ENCODE measurements at regions not wholly inside any gene's neighbourhood (a gene's known extent, or its start where the extent isn't known, plus 50 kb on each side); places are given as distances from the start of the nearest gene placed in this dataset.

DNA sequence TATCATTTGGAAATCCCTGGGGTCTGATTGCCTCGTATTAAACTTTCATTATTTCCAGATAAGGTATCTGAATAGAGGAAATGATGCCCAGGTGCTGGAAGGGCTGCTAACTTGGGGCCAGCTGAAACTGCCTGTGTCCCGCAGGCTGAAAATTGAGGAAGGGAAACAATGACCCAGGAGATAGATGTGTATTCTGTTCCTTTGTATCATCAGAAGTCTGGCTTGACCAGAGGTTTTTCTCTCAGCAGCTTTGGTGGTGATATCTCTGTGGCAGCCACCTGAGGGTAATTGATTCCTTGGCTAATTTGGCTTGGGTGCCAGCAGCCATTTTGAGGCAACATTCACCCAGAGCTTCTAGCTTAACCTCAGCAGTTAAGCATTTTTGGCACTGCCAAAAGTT is 90.0 kb upstream of the STT3B start:
- DNase-seq (ENCODE audit: extremely low read depth in 1 of 2, low read depth in 1 of 2) = no peak

DNA sequence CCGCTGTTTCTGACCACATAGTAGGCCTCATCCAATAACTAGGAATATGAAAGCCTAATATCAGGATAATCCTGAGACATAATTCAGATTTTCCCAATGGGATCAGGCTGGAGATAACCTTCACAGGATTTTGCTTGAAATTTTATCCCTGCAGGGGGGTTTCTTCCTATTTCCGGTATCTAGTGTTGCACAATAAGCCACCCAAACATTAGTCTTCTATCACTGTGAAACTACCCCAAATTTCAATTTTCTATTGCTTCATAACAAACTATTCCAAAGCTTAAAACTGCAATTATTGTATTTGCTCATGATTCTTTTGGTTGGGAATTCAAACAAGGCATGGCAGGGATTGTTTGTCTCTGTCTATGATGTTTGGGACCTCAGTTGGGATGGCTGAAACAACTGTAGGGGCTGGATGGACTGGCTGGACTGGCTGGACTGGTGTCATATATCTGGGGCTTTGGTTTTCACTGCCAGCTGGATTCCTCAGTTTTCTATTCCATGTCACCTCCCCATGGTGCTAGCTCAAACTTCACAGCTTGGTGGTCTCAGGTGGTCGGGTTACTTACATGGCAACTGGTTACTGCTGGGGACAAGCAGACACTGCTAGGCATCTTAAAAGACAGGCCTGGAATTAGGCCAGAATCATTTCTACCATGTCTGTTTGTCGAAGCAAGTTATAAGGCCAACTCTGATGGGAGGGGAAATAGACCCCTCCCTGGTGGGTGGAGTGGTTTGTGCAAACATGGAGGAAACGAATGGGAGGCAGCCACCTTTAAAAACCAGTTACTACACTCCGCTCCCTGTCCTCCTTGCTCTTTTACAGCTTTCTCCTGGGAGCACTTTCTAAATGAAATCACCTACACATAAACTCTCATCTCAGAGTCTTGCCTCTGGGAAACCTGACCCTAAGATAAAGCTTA is 88.2 kb upstream of the STT3B start:
- DNase-seq (ENCODE audit: extremely low read depth in 1 of 2, low read depth in 1 of 2) = no peak

DNA sequence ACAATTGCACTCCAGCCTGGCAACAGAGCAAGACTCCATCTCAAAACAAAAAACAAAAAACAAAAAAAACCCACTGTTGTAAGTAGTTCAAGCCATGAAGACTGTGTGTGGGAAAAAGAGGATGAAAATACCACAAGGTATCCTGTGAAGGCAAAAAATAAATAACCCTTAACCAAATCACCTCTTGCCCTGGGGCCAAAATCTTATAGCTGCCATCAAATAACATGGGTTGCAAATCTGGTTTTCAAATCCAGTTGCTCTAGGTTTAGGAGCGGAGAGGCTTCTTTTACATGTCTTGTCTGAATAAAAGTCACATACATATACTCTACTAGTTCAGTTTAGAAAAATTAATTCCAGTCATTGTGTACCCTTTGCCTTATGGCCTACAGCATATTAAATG is 87.0 kb upstream of the STT3B start:
- DNase-seq (ENCODE audit: extremely low read depth in 1 of 2, low read depth in 1 of 2) = no peak

DNA sequence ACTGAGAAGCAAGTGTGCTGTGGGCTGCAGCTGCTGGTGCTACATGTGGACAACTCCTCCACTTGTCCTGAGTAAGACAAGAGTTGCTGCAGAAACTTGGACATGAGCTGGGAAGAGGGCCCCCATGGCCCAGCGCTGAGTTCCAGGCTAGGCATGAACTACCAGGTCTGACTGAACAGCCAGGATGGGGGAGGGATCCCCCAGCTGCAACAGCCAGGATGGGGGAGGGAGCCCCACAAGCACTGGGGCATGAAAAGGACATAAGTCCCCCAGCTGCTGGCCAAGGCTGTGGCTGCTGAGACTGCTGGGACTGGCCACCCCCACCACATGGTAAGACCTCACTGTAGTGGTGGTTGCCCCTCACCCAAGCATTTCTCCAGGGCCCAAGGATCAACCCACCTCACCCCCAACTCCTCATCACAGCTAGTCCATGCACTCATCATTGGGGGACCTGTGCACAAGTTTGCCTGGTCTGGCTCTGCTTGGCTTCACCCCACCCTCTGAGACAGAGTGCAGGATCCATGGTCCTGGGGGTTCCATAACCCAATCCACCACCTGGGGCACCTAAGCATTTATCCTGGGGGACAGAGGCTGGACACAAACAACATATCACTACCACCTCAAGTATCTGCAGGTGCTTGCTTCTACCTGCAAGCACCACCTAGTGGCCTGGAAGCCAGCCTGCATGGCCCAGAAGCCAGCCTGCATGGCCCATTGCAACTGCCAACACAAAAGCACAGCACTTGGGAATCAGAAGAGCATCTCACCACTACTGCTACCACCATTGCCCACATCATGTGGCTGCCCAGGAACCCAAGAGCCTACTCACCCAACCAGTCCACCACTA is 84.5 kb upstream of the STT3B start:
- DNase-seq (ENCODE audit: extremely low read depth in 1 of 2, low read depth in 1 of 2) = peak in 1 of 2 donors; percentile 24

DNA sequence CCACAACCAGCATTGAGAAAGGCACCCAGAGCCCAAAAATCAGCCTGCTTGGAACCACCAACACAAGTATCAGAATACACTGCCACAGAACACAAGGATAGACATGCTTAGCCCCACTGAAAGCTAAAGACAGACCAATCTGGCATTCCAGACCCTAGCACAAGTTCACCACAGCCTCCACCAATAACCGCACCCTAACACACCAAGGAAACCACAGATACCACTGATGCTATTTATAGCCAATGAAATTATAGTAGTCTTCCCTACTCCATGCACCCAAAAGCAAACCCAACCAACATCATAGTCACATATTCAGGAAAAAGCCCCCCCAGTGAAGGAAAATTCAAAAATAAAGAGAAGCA is 83.9 kb upstream of the STT3B start:
- DNase-seq (ENCODE audit: extremely low read depth in 1 of 2, low read depth in 1 of 2) = no peak

DNA sequence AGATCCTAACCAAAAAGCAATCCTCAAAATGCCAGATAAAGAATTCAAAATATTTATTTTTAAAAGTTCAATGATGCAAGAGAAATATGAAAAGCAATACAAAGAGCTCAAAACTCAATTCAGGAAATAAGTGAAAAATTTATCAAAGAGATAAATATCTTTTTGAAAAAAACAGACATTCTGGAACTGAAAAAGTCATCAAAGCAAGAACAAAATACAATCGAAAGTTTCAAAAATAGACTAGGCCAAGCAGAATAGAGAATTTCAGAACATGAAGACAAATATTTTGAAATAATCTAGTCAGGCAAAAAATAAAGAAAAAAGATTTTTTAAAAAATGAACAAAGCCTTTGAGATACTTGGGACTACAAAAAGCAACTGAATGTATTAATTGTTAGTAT is 83.4 kb upstream of the STT3B start:
- DNase-seq (ENCODE audit: extremely low read depth in 1 of 2, low read depth in 1 of 2) = no peak

DNA sequence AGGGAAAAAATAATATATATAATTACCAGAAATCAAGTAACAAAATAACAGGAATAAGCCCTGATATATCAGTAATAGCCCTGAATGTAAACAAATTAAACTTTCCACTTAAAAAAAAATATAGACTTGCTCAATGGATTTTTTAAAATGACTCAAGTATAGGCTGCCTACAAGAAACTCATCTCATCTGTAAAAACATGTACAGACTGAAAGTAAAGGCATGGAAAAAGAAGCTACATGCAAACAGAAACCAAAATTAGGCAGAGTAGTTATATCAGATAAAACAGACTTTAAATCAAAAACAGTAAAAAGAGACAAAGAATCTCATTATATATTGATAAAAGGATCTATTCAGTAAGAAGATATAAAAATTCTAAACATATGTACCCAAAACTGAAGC is 82.4 kb upstream of the STT3B start:
- DNase-seq (ENCODE audit: extremely low read depth in 1 of 2, low read depth in 1 of 2) = no peak

DNA sequence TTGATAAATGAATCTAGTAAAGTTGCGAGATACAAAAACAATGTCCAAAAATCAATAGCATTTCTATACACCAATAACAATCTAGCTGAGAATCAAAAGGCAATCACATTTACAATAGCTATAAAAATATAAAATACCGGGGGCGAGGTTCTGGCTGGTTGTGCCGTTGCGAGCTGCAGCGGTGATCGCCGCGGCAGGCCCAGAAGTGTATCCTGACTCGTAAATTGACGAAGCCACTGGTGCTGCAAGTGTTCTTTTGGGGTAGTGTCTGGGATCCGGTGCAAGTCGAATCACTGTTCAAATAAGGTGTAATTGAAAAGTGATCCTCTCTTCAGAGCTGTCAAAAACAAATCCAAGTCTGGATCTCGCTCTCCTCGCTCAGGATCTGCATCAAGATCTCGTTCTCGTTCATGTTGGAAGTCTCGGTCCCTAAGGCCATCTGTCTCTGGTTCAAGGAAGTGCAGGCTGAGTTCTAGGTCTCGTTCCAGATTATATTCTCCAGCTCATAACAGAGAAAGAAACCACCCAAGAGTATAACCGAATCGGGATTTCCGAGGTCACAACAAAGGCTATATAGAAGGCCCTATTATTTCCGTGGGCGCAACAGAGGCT is 80.1 kb upstream of the STT3B start:
- DNase-seq (ENCODE audit: extremely low read depth in 1 of 2, low read depth in 1 of 2) = no peak

DNA sequence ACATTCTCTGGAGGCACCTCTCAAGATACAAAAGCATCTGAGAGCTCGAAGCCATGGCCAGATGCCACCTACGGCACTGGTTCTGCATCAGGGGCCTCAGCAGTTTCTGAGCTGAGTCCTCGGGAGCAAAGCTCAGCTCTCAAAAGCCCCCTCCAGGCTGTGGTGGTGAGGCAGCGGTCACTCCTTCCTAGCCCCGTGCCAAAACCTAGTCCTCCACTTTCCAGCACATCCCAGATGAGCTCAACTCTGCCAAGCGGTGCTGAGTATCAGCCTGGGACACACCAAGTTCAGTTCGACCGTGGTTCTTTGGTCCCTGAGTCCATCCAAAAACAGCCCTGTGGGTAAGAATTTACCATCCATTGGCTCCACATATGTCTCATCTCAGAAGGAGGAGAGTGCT is 79.3 kb upstream of the STT3B start:
- DNase-seq (ENCODE audit: extremely low read depth in 1 of 2, low read depth in 1 of 2) = no peak

DNA sequence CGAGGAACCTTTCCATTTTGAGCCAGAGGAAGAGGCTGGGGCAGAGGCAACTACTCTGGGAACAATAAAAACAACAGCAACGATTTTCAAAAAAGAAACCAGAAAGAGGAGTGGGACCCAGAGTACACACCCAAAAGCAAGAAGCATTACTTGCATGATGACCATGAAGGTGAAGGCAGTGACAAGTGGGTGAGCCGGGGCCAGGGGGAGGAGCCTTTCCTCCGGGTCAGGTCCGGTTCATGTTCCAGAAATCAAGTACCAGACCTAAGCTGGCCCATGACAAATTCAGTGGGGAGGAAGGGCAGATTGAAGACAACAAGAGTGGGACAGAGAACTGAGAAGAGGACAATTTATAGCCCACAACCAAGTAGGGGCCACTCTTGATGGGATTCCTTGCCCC is 77.2 kb upstream of the STT3B start:
- no peak for DNase-seq (ENCODE audit: extremely low read depth in 1 of 2, low read depth in 1 of 2)

DNA sequence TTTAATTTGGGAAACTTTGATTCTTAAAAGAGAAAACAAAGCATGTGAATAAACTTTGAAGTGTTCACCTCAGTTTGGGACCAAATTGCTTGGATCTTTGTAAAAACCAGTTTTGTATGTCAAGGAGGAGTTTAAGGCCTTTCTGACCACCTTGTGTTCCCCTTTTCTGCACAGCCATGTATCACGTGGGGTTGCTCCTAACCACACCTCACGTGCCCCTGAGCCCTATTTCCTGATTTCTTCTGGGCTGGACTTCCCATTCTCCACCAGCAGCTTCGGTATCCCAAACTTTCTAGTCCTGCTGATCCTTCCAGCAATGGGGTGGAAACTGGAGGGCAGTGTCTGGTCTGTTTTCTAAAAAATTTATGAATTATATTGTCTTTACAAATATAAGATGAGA is 76.4 kb upstream of the STT3B start:
- no peak for DNase-seq (ENCODE audit: extremely low read depth in 1 of 2, low read depth in 1 of 2)

DNA sequence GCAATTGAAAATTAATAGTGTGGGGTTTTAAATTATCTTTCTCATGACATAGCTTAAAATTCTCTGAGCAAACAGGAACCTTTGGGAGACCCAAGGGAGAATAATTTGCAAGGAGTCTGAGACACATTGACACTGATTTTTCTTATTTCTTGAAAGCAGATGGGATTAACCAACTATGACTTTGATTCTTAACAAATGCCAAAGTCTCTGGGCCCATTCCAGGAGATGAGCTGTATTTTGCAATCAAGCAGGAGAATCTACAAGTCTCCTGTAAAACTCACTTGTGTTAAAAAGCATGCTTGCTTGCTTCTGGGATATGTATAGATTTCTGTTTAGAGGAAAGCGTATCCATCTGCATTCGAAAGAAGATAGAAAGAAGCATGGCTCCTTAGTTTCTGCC is 71.3 kb upstream of the STT3B start:
- DNase-seq (ENCODE audit: extremely low read depth in 1 of 2, low read depth in 1 of 2) = no peak

DNA sequence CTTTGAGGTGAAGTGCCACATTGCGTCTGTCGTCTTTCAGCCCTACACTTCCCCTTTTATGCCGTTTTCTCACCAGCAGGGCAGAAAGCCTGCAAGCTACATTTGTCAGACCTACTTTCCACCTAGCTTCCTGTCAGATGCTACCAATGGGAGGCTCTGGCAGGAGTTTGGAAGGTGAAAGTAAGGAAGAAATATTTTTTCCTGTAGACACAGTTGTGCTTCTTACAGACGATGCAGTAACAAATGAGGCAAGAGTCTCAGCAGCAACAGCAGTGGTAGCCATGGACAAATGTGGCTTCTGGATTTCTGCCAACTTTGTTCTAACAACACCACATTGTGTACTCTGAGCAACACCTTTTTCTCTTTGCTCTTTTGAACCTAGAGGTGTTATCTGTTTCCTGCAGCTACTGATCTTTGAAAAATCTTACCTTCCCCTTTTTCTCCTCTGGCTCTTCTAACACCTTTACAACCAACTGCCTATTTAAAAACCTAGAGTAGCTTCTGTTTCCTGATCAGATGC is 70.6 kb upstream of the STT3B start:
- no peak for DNase-seq (ENCODE audit: extremely low read depth in 1 of 2, low read depth in 1 of 2)

DNA sequence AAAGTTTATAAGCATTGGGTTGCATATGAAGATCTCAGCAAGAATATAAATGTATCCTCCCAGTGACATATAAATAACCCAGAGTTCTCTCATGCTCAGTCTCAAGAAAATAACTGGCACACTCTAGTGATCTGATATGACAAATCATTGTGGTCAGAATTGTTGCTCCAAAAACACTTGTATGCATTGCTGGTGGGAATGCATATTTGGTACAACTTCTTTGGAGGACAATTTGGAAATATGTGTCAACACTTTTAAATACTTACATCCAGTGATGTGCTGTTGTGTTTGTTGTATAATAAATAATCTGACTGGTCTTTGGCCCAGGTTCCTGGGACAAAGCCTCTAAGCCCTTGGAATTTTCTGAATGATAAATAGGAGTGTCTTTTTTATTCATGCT is 66.7 kb upstream of the STT3B start:
- no peak for DNase-seq (ENCODE audit: extremely low read depth in 1 of 2, low read depth in 1 of 2)

DNA sequence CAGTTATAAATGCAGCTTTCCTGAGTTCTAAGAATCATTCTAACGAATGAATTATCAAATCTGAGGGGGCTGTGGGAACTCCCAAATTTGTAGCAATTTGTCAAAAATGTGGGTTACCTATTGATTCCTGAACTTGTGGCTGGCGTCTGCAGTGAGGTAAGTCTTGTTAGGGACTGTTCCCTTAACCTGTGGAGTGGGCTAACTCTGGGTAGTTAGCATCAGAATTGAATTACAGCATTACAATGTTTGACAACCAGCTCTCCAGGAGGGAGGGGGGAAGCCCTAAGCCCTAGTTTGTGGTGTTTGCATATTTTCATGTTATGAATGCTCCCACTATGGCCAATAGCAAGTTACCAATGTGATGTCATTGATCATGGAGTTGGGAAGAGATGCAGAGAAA is 65.9 kb upstream of the STT3B start:
- DNase-seq (ENCODE audit: extremely low read depth in 1 of 2, low read depth in 1 of 2) = no peak

DNA sequence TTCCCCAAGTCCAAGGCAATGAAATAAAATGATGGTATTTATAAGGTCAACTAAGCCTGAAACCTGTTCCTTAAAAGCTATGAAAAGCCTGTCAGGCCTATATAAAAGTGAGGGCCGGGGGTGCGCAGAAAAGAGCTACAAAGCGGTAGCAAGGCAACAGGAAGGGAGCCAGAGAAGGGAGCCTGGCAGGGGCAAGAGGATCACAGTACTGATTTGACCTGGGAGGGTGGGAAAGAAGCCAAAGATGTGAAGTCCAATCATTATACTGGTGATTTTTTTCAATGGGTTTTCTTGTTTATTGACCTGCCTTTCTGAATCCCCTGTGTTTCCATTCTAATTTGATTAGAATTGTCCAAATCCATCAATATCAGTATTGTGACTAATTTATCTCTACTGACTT is 64.3 kb upstream of the STT3B start:
- no peak for DNase-seq (ENCODE audit: extremely low read depth in 1 of 2, low read depth in 1 of 2)

DNA sequence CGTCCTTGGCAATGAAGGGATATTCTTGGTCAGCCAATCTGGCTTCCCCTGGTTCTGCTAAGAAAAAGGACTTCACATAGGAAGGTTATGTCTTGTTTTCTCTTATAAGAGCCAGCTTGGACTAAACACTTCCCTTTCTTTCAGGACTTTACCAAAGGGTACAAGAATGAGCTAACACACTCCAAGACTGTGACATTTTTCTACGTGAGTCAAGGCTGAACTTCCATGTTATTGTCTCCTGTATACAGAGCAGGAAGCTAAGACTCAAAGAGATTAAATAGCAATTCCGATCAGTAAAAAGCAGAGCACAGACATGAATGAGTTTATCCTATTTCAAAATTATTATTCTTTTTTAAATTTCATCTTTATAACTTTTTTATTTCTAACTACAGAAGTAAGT is 63.3 kb upstream of the STT3B start:
- DNase-seq (ENCODE audit: extremely low read depth in 1 of 2, low read depth in 1 of 2) = no peak

DNA sequence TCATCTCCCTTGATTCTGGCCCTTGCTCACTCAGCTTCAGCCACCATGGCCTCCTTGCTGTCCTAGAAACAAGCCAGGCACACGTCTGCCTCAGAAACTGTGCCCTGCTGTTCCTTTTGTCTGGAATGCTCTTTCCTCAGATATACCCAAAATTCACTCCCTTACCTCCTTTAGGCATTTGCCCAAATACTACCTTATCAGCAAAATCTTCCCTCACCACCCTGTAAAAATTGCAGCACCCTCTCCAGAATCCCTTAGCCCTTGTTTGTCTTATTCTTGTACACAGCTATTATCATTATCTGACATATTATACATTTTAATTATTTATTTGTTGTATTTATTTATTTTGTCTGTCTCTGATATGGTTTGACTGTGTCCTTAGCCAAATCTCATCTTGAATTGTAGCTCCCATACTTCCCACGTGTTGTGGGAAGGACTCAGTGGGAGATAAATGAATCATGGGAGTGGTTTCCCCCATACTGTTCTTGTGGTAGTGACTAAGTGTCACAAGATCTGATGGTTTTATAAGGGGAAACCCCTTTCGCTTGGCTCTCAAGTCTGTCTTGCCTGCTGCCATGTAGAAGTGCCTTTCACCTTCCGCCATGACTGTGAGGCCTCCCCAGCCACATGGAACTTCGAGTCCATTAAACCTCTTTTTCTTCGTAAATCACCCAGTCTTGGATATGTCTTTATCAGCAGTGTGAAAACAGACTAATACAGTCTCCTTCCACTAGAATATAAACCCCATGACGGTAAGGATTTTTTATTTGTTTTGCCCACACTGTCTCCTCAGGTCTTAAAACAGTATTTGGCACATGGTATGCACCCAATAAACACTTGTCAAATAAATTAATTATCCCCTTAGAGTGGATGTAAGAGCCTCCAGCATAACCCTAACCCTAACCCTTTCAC is 60.0 kb upstream of the STT3B start:
- DNase-seq (ENCODE audit: extremely low read depth in 1 of 2, low read depth in 1 of 2) = no peak

DNA sequence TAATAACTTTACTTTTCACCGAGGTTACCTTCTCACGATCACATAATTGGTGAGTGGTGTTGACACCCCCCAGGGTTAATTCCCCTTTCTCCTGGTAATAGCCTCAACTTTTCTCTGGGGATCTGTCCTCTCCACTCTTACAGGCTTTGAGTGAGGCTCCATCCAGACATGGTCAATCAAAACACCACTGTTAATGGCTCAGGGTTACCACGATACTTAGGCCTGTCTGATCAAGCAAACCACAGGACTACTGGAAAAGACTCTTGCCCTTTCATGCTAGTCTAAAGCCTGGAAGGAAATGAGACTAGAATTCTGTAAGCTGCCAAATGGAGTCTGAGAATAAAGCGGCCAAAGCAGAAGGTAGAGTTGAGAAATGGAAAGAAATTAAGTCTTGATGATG is 56.5 kb upstream of the STT3B start:
- DNase-seq (ENCODE audit: extremely low read depth in 1 of 2, low read depth in 1 of 2) = no peak

DNA sequence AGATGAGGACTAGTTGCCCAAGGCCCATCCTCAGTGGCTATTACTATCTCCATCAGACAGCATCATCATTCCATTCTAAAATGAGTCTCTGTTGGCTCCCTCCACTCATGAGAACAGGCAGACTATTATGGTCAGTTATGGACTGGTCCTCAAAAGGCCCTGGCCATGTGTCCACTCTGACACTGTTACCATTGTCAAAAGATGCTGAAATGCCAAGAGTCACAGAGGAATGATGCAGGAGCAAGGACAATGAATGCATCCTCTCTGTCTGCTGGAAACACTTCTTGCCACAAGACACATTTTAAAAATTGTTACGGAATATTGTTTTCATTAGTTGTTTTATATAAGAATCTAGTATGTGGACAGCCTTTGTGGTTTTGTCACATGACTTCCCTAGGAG is 53.3 kb upstream of the STT3B start:
- DNase-seq (ENCODE audit: extremely low read depth in 1 of 2, low read depth in 1 of 2) = no peak

DNA sequence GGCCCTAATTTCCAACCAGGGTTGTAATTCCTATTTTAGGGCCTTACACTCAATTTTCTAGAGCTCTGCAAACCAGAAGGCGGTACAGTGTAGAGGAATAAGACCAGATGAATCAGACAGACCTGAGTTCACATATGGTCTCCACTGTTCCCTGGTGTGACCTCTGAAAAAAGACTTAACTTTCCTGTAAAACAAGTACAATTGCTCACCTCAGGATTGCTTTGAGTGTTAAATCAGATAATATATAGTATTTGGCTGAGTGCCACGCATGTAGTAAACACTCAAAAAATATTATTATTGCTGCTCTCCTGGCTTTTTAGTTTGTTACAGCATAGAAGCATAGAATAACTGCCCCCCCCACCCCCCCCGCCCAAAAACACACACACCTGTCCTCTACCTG is 51.0 kb upstream of the STT3B start:
- no peak for DNase-seq (ENCODE audit: extremely low read depth in 1 of 2, low read depth in 1 of 2)
